ENCODE measurements at regions not wholly inside any gene's neighbourhood (a gene's known extent, or its start where the extent isn't known, plus 50 kb on each side); places are given as distances from the start of the nearest gene placed in this dataset.

- TF ChIP-seq ZNF785 (CRISPR knock-in tag; IDR thresholded peaks at IDR 0.05) = no peak
- no peak for TF ChIP-seq CBX2 (IDR thresholded peaks at IDR 0.05; ENCODE audit: insufficient read depth, low read length, poor library complexity, severe bottlenecking)
Observed at GRCh38 chr11:19392321-19392720, 151.6 kb upstream of the E2F8 start (continued).

GRCh38 chr11:19391652-19392051, 150.9 kb upstream of the E2F8 start:
- no peaks in the 10 kb centered on the region for H3K79me2 ChIP-seq (ENCODE audit: control insufficient read depth, insufficient read depth, low read length)
- ATAC-seq (no peak), FAIRE-seq (no peak), DNase-seq (ENCODE audit: extremely low read depth in 1 of 4, low spot score in 3 of 4) (no peak)
- no peak overlapping the region for H3K4me2 ChIP-seq (ENCODE audit: insufficient read depth, low read length)
- ChIA-PET CTCF (ENCODE audit: low intra/inter-chr PET ratio) (no interaction called here), POLR2A (no interaction called here)
- no peak overlapping the region for H3K4me3 ChIP-seq
- intact Hi-C loops (cut with micrococcal nuclease) (no loop called here), in situ Hi-C loops (cut with MboI) (no loop called here)
- no peaks in the 10 kb centered on the region for H3K9me1 ChIP-seq (ENCODE audit: control insufficient read depth, insufficient read depth, low read length)
- no peak overlapping the region for H3K9ac ChIP-seq (ENCODE audit: insufficient read depth in 1 of 2, low read depth in 2 of 2, low read length in 2 of 2)
- no peaks in the 10 kb centered on the region for H3K9me3 ChIP-seq (replicated peaks; ENCODE audit: control insufficient read depth, insufficient read depth, low read depth, low read length)
- no peaks in the 10 kb centered on the region for H3K4me1 ChIP-seq (replicated peaks in 1 of 2; ENCODE audit: control insufficient read depth in 2 of 2, insufficient read depth in 2 of 2, low read length in 2 of 2)
- no TSS peak for BruUV-seq (replicated peaks)
- no peak overlapping the region for H3K27ac ChIP-seq (ENCODE audit: extremely low read depth, low read depth, low read length)
- no peaks in the 10 kb centered on the region; the same call in 1 of the 2 replicates for H4K20me1 ChIP-seq (replicated peaks; ENCODE audit: control insufficient read depth, insufficient read depth, low read length)
- peaks cover 2 to 15% of the 10 kb centered on the region in 2 experiments; a peak in 3 of 5 replicates for H3K27me3 ChIP-seq (ENCODE audit: control insufficient read depth in 2 of 2, insufficient read depth in 2 of 2, low read length in 2 of 2)
- H2AFZ ChIP-seq (ENCODE audit: low read depth, low read length) = no peak overlapping the region
- 0% methylated on average over 2 of the region's 2 CpGs for WGBS (ENCODE audit: insufficient coverage, low coverage, missing lambda C conversion rate)
- no peak for TF ChIP-seq POU5F1 (IDR thresholded peaks at IDR 0.05; ENCODE audit: borderline replicate concordance, low read depth, low read length, partially characterized antibody)
- TF ChIP-seq ETV5 (CRISPR knock-in tag; IDR thresholded peaks at IDR 0.05; ENCODE audit: low read depth) = no peak
- no peak for TF ChIP-seq BDP1 (IDR thresholded peaks at IDR 0.05; ENCODE audit: insufficient read depth, insufficient read length)
- TF ChIP-seq RBM34 (IDR thresholded peaks at IDR 0.05; ENCODE audit: borderline replicate concordance, insufficient read depth, low read length) = no peak
- H3K36me3 ChIP-seq (ENCODE audit: control insufficient read depth, insufficient read depth, low read length) = no peaks in the 10 kb centered on the region
